Limb (tissue), 2 donors: ENCODE measurements at regions not wholly inside any gene's neighbourhood (a gene's known extent, or its start where the extent isn't known, plus 50 kb on each side); places are given as distances from the start of the nearest gene placed in this dataset.

Source experiments
- DNase-seq, 2 donors: peaks; one replicate each; pipeline ENCODE4 v3.0.0-alpha.2; 2016; ENCODE audit errors: extremely low spot score in 2 of 2

DNA sequence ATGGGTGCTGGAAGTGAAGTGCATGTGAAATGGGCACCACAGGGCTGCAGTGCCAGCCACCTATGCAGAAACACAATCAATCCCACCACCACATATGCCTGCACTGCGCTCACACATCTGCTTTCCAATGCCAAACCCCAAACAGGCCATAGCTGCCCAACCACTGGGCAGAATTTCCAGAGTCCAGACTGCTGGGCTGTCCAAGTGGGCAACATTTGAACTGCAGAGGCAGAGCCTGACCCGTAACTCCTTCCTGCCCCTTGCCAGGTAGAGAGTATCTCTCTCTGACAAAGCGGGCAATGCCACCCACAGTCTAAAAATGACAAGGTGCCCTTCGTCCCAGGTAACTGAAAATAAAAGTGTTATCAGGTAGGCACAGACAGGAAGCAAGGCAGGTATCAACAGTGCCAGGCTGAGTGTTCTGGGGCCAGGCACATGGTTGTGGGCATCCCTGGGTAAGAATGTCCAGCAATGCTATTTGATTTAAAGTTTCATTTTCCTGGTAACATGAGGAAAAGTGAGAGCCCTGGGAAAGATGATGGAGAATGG is 79.5 kb downstream of the FOXA2 start:
- DNase-seq: no peak

GRCh38 chr20:22503577-22503976 is 80.8 kb downstream of the FOXA2 start:
- DNase-seq: no peak

DNA sequence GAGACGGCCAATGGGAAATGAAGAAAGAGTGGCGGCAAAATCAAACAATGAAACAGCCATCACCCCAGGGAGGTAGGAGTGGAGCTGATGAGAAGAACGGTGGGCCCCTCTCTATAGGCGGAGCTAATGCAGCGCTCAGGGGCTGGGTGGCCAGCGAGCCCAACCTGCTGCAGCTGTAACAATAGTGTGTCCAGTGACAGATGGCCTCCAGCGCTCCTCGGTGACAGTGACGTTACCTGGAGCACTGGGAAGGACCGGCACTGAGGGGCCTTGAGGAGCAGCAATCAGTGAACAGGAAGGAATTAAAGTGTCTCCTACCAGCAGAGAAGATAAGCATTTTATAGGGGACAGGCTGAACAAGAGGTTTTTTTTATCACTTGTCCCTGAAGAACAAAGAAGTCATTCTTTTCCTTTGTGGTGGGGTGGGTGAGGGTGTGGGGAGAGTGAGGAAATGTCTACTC is 81.6 kb downstream of the FOXA2 start:
- no peak for DNase-seq

DNA sequence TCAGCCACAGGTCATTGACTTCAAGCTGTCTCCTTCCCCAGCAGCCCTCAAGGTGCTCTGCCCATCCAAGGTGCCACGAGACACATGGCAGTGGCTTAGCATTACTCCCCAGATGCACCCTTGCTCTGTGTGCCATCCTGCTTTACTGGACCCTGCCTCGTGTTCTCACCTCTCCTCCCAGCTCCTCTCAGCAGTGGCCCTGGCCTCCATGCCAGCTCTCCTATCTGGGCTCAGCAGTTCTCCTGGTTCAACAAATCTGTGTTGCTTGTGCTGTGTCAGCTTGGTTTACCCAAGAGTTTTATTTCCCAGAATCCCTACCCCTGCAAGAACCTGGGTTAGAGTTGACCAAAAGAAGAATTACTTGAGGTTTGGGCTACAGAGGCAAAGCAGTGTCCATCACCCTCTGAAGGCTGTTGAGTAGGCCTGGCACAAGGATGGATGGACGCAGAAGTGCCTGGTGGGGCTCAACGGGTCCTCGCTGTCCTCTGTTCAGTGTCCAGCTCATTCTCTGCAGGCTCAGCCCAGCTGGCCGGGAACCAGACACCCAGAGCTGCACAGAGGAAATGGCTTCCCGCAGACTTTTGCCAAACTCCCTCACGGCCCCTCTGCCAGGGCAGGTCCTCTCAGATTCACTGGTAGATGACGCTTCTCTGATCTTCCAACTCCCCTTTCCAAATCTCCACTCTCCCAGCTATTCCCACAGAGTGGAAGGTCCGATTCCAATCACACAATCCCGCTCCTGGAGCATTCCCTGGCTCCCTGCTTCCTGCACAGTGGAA is 82.6 kb downstream of the FOXA2 start:
- no peak for DNase-seq

DNA sequence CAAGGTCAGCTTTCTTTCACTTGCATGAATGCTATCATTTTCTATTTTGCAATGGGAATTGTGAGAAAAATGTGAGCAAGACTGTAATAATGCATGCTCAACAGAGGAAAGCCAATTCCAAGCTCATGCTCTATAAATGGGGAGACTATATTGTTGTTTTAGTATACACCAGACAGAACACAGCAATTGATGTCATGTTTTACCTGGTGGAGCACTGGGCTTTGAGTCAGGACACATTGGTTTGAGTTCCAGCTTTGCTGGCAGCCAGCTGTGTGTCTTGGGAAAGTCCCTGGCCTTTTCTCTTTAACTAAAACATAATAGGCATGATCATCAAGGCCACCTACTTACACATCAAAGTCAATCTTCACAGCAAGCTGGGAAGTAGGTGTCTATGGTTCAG is 83.3 kb downstream of the FOXA2 start:
- DNase-seq: no peak

GRCh38 chr20:22499515-22500166 is 84.7 kb downstream of the FOXA2 start:
- no peak for DNase-seq

DNA sequence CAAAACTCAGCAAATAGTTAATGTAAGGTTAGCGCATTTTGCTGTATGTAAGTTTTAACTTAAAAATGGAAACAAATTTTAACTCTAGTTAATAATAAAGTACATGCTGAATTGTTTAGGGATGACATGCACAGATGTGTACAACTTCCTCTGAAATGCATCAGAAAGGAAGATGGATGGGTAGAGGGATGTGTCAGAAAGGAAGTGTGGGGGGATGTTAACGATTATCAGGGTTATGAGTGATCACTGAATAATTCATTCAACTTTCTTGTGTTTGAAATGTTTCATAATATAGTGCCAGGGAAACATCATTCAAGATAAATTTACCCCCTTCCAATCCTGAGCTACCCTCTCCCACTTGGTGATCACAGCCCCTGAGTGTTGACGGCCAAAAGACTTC is 87.6 kb downstream of the FOXA2 start:
- no peak for DNase-seq

DNA sequence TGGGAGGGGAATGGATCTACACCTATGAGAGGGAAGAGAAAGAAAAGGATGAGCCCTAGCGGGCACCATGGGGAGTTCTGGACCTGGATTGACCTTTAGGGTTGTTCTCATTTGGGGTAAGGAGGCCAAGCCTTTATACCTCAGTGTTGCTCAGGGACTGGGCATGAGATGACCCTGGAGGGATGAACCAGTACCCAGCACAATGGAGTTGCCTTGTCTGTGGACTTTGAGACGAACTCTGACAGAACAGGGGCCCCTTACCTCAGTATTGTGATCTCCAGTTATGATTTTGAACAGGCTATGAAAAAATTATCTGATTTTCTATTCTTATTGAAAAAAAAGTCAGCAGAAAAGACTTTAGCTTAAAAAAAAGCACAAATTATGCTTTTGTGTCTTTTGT is 88.6 kb downstream of the FOXA2 start:
- no peak for DNase-seq

DNA sequence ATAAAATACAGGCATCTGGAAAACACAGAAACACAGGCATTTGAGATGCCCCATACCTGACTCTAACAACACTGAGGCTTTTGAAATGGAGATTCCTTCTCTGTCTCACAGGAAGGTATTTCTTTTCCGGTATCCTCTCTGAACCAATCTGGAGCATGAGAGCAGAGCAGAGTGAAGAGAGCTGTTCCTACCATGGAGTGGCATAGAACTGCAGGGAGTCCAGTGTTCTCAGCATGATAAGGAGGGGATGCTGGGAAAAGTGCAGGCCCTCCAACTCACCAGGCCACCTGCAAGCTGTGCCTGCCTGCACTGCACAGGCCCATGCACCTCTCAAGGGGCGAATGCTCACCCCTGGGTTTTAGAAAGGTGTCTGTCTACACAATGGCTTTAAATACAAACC is 89.2 kb downstream of the FOXA2 start:
- no peak for DNase-seq

DNA sequence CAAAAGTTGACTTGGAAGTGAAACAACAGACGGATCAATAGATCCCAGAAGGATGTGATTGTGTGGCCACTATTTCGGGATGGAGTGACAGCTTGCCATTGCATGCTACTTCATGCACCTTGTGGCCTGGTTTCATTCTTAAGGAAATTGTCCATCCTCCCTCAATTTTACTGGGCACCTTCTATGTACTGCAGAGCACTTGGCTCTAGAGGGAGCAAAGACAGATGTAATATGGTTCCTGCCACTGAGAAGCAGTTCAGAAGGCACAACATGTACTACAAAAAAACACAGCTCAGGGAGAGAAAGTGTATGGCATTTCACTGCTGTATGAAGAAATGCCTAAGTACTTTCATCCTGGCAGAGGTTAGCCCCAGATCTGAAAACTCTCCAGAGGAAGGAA is 91.9 kb downstream of the FOXA2 start:
- DNase-seq: no peak

GRCh38 chr20:22491194-22491505 is 93.2 kb downstream of the FOXA2 start:
- no peak for DNase-seq

- peak in 1 of 2 donors; percentile 43 for DNase-seq
Observed at GRCh38 chr20:22490287-22491193, 93.8 kb downstream of the FOXA2 start.

DNA sequence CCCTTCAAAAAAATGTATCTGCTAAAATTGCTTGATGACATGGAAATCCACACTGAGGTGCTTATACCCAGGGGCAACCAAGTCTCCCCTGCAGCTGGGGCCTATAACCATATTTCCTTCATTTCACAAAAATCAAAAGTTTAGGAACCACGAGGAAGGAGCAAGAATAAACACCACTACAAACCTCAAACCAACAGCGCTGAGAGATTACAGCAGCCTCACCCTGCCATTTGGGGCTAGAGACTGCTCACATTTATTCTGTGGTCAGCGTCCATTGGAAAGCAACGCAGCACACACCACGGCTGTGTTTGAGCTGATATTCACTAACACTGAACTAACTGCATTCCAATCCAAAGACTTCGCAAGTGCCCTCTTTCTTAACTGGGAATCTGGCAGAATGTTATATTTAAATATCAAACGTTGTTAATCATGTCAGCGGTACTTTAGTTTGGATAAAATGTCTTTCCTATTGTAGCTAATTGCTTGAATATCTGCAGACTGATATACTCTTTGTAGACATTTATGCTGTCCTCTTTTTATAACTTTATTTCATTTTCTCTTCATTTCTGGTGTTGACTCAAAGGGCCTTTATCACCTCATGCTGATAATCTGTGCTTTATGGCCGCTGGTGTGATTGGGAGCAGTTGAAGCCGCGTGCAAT is 94.6 kb downstream of the FOXA2 start:
- DNase-seq: no peak

DNA sequence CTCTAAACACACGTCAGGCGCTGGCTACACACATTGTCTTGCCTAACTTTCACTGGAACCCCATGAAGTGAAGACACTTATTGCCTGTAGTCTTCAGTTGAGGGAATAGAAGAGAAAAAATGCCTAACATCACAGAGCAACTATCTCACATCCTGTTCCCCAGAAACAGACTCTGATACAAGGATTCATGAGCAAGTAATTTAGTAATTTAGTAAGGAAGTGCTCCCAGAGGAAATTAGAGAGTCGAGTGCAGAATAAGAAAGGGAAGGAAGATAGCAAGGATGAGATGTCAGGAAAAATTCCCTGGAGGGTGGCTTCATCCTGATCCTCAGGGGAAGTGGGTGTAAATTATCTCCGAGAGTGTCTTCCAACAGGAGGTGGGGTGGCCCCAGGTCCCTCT is 104.0 kb downstream of the FOXA2 start:
- no peak for DNase-seq

DNA sequence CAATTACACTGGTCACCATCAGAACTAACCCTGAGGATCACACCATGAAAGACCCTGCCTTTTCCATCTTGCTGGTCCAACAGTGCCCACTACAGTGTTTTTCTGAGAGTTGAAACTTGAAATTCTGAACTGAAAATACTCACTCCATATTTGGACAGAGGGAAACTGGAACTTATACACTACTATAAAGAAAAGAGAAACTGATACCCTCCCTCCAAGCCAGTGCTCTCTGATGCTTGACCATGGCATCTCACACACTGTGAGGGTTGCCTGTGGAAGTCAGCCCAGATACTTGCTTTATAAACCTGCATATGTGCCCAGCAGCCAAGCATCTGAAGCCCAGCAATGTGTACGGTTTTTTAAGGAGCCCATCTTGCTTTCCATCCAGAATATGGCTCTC is 108.7 kb downstream of the FOXA2 start:
- DNase-seq: no peak

GRCh38 chr20:22474224-22474623 is 110.1 kb downstream of the FOXA2 start:
- DNase-seq: no peak

- DNase-seq: no peak
Observed at GRCh38 chr20:22473293-22473692, 111.1 kb downstream of the FOXA2 start.

GRCh38 chr20:22472447-22473100 is 111.8 kb downstream of the FOXA2 start:
- DNase-seq: no peak

GRCh38 chr20:22471156-22471836 is 113.1 kb downstream of the FOXA2 start:
- no peak for DNase-seq

GRCh38 chr20:22470620-22471026 is 113.7 kb downstream of the FOXA2 start:
- DNase-seq: no peak
